ENCODE measurements at regions not wholly inside any gene's neighbourhood (a gene's known extent, or its start where the extent isn't known, plus 50 kb on each side); places are given as distances from the start of the nearest gene placed in this dataset.

GRCh38 chr12:63228853-63229252 is 77.9 kb upstream of the AVPR1A start:
- TF ChIP-seq, protein P1, sequence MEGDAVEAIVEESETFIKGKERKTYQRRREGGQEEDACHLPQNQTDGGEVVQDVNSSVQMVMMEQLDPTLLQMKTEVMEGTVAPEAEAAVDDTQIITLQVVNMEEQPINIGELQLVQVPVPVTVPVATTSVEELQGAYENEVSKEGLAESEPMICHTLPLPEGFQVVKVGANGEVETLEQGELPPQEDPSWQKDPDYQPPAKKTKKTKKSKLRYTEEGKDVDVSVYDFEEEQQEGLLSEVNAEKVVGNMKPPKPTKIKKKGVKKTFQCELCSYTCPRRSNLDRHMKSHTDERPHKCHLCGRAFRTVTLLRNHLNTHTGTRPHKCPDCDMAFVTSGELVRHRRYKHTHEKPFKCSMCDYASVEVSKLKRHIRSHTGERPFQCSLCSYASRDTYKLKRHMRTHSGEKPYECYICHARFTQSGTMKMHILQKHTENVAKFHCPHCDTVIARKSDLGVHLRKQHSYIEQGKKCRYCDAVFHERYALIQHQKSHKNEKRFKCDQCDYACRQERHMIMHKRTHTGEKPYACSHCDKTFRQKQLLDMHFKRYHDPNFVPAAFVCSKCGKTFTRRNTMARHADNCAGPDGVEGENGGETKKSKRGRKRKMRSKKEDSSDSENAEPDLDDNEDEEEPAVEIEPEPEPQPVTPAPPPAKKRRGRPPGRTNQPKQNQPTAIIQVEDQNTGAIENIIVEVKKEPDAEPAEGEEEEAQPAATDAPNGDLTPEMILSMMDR (IDR thresholded peaks at IDR 0.05), result no peak
- TF ChIP-seq POLR2A (IDR thresholded peaks at IDR 0.05), result no peak
